Astrocyte of the spinal cord (primary cell): ENCODE measurements at regions not wholly inside any gene's neighbourhood (a gene's known extent, or its start where the extent isn't known, plus 50 kb on each side); places are given as distances from the start of the nearest gene placed in this dataset.
"Not testable (repeated sequence)": the region's sequence is repeated elsewhere in the genome, so short reads cannot be mapped to it uniquely, and the experiment has no call there.

ENCODE experiments used
- DNase-seq: peaks from one replicate; pipeline ENCODE4 v3.0.0; 2011; ENCODE audit warnings: low read depth, low spot score
- H3K4me3 ChIP-seq: 2 replicates; pipeline ENCODE4 v1.5.1; 2011; ENCODE audit warnings: low read depth, mild to moderate bottlenecking, low read length, moderate library complexity
- CTCF ChIP-seq: IDR thresholded peaks from 2 replicates; pipeline ENCODE4 v1.5.1; 2012; ENCODE audit warnings: low read depth, mild to moderate bottlenecking, low read length, inconsistent platforms
- in situ Hi-C: cut with HindIII; loops from 2 replicates; pipeline ENCODE4 v1.10.0; 2017; ENCODE audit warnings: low sequenced_read_pairs

- TF ChIP-seq CTCF = no peak
- no peak for DNase-seq
- in situ Hi-C loops = no loop called here
- no peak overlapping the region for H3K4me3 ChIP-seq
Observed at GRCh38 chr11:106309070-106309684, 231.7 kb downstream of the AASDHPPT start.

GRCh38 chr11:106311531-106312230 lies 234.2 kb downstream of the AASDHPPT start:
- TF ChIP-seq CTCF = no peak
- in situ Hi-C loops = no loop called here
- no peak overlapping the region for H3K4me3 ChIP-seq
- no peak for DNase-seq

- in situ Hi-C loops = not testable (repeated sequence)
Observed at GRCh38 chr11:106317208-106317773, 239.8 kb downstream of the AASDHPPT start.

GRCh38 chr11:106321601-106322000 lies 244.1 kb downstream of the AASDHPPT start:
- TF ChIP-seq CTCF = no peak

More at GRCh38 chr11:106317208-106317773, 239.8 kb downstream of the AASDHPPT start:
- H3K4me3 ChIP-seq, DNase-seq: not testable (repeated sequence)

GRCh38 chr11:106322106-106322505 lies 244.6 kb downstream of the AASDHPPT start:
- TF ChIP-seq CTCF = no peak
- no peak overlapping the region for H3K4me3 ChIP-seq
- no peak for DNase-seq
- in situ Hi-C loops = no loop called here

More at GRCh38 chr11:106321601-106322000, 244.1 kb downstream of the AASDHPPT start:
- no peak for DNase-seq
- in situ Hi-C loops = no loop called here
- no peak overlapping the region for H3K4me3 ChIP-seq

- in situ Hi-C loops = no loop called here
- TF ChIP-seq CTCF = no peak
- no peak overlapping the region for H3K4me3 ChIP-seq
- DNase-seq = no peak
Observed at GRCh38 chr11:106326087-106326486, 248.6 kb downstream of the AASDHPPT start.

- TF ChIP-seq CTCF = no peak
- H3K4me3 ChIP-seq = no peak overlapping the region
- in situ Hi-C loops = no loop called here
- DNase-seq = no peak
Observed at GRCh38 chr11:106327134-106327533, 249.7 kb downstream of the AASDHPPT start.
